ENCODE measurements at regions not wholly inside any gene's neighbourhood (a gene's known extent, or its start where the extent isn't known, plus 50 kb on each side); places are given as distances from the start of the nearest gene placed in this dataset.

DNA sequence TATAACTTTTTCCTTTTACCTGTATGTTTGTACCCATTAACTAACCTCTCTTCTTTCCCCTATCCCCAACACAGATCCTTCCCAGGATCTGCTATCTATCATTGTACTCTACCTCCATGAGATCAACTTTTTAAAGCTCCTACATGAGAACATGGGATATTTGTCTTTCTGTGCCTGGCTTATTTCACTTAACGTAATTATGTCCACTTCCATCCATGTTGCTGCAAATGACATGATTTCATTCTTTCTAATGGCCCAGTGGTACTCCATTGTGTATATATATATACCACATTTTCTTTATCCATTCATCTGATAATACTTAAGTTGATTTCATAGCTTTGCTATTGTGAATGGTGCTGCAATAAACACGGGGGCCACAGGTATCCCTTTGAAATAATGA is 135.9 kb upstream of the THUMPD2 start (continued):
- TF ChIP-seq SMAD4 (CRISPR knock-in tag; conservative IDR thresholded peaks at IDR 0.05) (no peak), DIDO1 (tag; IDR thresholded peaks at IDR 0.05; ENCODE audit: low read depth) (no peak), KHSRP (IDR thresholded peaks at IDR 0.05) (no peak), POLR2AphosphoS5 (IDR thresholded peaks at IDR 0.05; ENCODE audit: control insufficient read depth, insufficient read depth, low read depth, low read length) (no peak), ZBED1 (IDR thresholded peaks at IDR 0.05) (no peak), POLR3G (IDR thresholded peaks at IDR 0.05; ENCODE audit: extremely low read depth, insufficient read length, insufficient replicate concordance) (no peak)
- TF ChIP-seq, protein P1, sequence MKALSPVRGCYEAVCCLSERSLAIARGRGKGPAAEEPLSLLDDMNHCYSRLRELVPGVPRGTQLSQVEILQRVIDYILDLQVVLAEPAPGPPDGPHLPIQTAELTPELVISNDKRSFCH (CRISPR knock-in tag; IDR thresholded peaks at IDR 0.05), result no peak
- TF ChIP-seq, protein P1 (tag; IDR thresholded peaks at IDR 0.05), result no peak

DNA sequence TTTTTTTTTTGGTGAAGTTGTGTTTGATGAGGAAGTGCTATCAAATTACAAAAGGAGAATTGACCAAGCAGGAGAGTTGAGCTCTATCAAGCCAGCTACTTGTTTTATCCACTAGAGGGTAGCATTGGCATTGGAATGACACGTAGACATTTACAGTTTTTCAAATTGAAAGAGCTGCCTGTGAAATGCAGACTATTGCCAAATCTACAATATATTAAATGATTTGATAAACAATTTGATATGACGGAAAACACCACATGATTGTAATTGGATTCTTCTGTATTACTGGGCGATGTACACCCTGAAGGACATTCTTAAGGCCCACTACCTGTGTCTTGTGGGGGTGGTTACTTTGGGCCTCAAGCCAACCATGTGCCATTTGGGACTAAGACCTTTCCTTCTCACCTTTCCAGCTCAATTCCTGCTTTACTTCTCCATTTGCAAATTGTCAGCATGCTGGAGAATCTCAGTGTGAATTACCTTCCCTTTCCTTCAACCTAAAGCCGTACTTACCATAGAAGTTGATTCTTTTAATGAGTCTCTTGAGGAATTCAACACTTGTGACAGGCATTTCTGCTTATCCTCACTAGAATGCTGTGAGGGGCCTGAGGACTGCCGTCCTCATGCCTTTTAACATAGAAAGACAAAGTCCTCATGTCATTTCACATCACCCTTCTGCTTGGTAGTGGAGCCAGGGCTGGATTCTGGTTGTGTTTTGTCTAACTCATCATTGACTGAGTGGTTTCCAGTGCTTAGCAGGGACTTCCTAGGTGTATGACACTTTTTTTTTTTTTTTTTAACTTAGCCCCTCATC is 134.8 kb upstream of the THUMPD2 start:
- H3K79me2 ChIP-seq (ENCODE audit: control insufficient read depth, insufficient read depth, low read length), result no peaks in the 10 kb centered on the region
- no peaks in the 10 kb centered on the region for H3K27me3 ChIP-seq (ENCODE audit: control insufficient read depth in 2 of 2, insufficient read depth in 2 of 2, low read length in 2 of 2)
- 2% methylated on average over 5 of the region's 5 CpGs for WGBS (ENCODE audit: insufficient coverage, low coverage, missing lambda C conversion rate)
- no peaks in the 10 kb centered on the region for H3K4me1 ChIP-seq (replicated peaks in 1 of 2; ENCODE audit: control insufficient read depth in 2 of 2, insufficient read depth in 2 of 2, low read length in 2 of 2)
- POLR2A ChIA-PET, result no interaction called here
- intact Hi-C loops (cut with micrococcal nuclease), result loop anchor here (2.0 kb wide), 3 partner anchors 641 to 1869 kb away; no protein-coding TSS in a partner anchor
- H3K9me3 ChIP-seq (replicated peaks; ENCODE audit: control insufficient read depth, insufficient read depth, low read depth, low read length), result no peaks in the 10 kb centered on the region
- H3K36me3 ChIP-seq (ENCODE audit: control insufficient read depth, insufficient read depth, low read length), result no peaks in the 10 kb centered on the region
- no peaks in the 10 kb centered on the region for H4K20me1 ChIP-seq (replicated peaks; ENCODE audit: control insufficient read depth, insufficient read depth, low read length)
- ATAC-seq (peak; percentile 82), DNase-seq (ENCODE audit: extremely low read depth in 1 of 4, low spot score in 3 of 4) (peak; percentile 37 to 57 (median 54)), FAIRE-seq (peak; percentile 82)
- no peak overlapping the region for H3K9ac ChIP-seq (ENCODE audit: insufficient read depth in 1 of 2, low read depth in 2 of 2, low read length in 2 of 2)
- CTCF ChIA-PET (ENCODE audit: low intra/inter-chr PET ratio), result interaction anchor here (0.7 to 1.0 kb wide), 2 partner anchors 1397 to 1785 kb away, joined by 3 read pairs; no protein-coding TSS in a partner anchor
- no peak overlapping the region for H3K4me2 ChIP-seq (ENCODE audit: insufficient read depth, low read length)
- no peak overlapping the region for H2AFZ ChIP-seq (ENCODE audit: low read depth, low read length)
- H3K27ac ChIP-seq (ENCODE audit: extremely low read depth, low read depth, low read length), result no peak overlapping the region
- no TSS peak for BruUV-seq (replicated peaks)
- no peaks in the 10 kb centered on the region for H3K9me1 ChIP-seq (ENCODE audit: control insufficient read depth, insufficient read depth, low read length)
- in situ Hi-C loops (cut with MboI), result no loop called here
- no peak overlapping the region for H3K4me3 ChIP-seq
- peak; percentile 61 for TF ChIP-seq SMC3 (conservative IDR thresholded peaks at IDR 0.05; ENCODE audit: insufficient read depth, low read depth, low read length)
- no peak for TF ChIP-seq SMAD2 (IDR thresholded peaks at IDR 0.05; ENCODE audit: low read depth, low read length)
- TF ChIP-seq SPI1 (IDR thresholded peaks at IDR 0.05; ENCODE audit: borderline replicate concordance, low read depth, low read length), result peak; percentile 22; the same call in 1 of the 2 replicates
- TF ChIP-seq CEBPB (tag; IDR thresholded peaks at IDR 0.05), result 0 out of 2 replicates have a peak, but pooled peaks have one; percentile 14
- TF ChIP-seq, protein P2, sequence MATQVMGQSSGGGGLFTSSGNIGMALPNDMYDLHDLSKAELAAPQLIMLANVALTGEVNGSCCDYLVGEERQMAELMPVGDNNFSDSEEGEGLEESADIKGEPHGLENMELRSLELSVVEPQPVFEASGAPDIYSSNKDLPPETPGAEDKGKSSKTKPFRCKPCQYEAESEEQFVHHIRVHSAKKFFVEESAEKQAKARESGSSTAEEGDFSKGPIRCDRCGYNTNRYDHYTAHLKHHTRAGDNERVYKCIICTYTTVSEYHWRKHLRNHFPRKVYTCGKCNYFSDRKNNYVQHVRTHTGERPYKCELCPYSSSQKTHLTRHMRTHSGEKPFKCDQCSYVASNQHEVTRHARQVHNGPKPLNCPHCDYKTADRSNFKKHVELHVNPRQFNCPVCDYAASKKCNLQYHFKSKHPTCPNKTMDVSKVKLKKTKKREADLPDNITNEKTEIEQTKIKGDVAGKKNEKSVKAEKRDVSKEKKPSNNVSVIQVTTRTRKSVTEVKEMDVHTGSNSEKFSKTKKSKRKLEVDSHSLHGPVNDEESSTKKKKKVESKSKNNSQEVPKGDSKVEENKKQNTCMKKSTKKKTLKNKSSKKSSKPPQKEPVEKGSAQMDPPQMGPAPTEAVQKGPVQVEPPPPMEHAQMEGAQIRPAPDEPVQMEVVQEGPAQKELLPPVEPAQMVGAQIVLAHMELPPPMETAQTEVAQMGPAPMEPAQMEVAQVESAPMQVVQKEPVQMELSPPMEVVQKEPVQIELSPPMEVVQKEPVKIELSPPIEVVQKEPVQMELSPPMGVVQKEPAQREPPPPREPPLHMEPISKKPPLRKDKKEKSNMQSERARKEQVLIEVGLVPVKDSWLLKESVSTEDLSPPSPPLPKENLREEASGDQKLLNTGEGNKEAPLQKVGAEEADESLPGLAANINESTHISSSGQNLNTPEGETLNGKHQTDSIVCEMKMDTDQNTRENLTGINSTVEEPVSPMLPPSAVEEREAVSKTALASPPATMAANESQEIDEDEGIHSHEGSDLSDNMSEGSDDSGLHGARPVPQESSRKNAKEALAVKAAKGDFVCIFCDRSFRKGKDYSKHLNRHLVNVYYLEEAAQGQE (IDR thresholded peaks at IDR 0.05; ENCODE audit: borderline replicate concordance), result peak; percentile 71; the same call in 1 of the 2 replicates
- TF ChIP-seq, protein P2 (CRISPR knock-in tag; IDR thresholded peaks at IDR 0.05; ENCODE audit: low read depth), result no peak
